OCI-LY1 (cell line): ENCODE measurements at regions not wholly inside any gene's neighbourhood (a gene's known extent, or its start where the extent isn't known, plus 50 kb on each side); places are given as distances from the start of the nearest gene placed in this dataset.

Source experiments
- H2AFZ ChIP-seq: fragments of 200-600 bp; sonication (generic), shearing (Covaris generic); 2 replicates; pipeline ENCODE4 v1.6.0; 2014; ENCODE audit warnings: antibody characterized with exemption, mild to moderate bottlenecking, low read length
- H3F3A ChIP-seq: fragments of 200-600 bp; sonication (generic), shearing (Covaris generic); 2 replicates; pipeline ENCODE4 v1.6.0; 2014; ENCODE audit warnings: mild to moderate bottlenecking, antibody characterized with exemption, low read length, moderate library complexity; ENCODE audit not compliant: insufficient read depth
- H3K27ac ChIP-seq: fragments of 200-600 bp; sonication (generic); 2 replicates; pipeline ENCODE4 v1.5.1; 2014; ENCODE audit warnings: low read length, mixed run types, mild to moderate bottlenecking, low read depth; ENCODE audit not compliant: poor library complexity, severe bottlenecking
- H3K27me3 ChIP-seq: fragments of 200-600 bp; sonication (generic); 2 replicates; pipeline ENCODE4 v1.6.0; 2014; ENCODE audit warnings: antibody characterized with exemption, mild to moderate bottlenecking, low read length, moderate library complexity; ENCODE audit not compliant: insufficient read depth
- H3K36me3 ChIP-seq: fragments of 200-600 bp; sonication (generic); 2 replicates; pipeline ENCODE4 v1.6.1; 2014; ENCODE audit warnings: mild to moderate bottlenecking, antibody characterized with exemption, low read length, moderate library complexity, mixed read lengths; ENCODE audit not compliant: insufficient read depth
- H3K4me1 ChIP-seq: fragments of 200-600 bp; sonication (generic); 2 replicates; pipeline ENCODE4 v1.5.1; 2014; ENCODE audit warnings: mild to moderate bottlenecking, low read length, moderate library complexity; ENCODE audit not compliant: insufficient read depth, severe bottlenecking
- H3K4me2 ChIP-seq: fragments of 200-600 bp; sonication (generic), shearing (Covaris generic); 2 replicates; pipeline ENCODE4 v1.6.1; 2014; ENCODE audit warnings: low read length
- H3K4me3 ChIP-seq: fragments of 200-600 bp; sonication (generic); 2 replicates; pipeline ENCODE4 v1.5.1; 2014; ENCODE audit warnings: low read length, low read depth, mild to moderate bottlenecking, mixed read lengths; ENCODE audit not compliant: poor library complexity, severe bottlenecking
- H3K79me2 ChIP-seq: fragments of 200-600 bp; shearing (Covaris generic); 2 replicates; pipeline ENCODE4 v1.6.1; 2016; ENCODE audit warnings: mixed run types, low read length, mixed read lengths; ENCODE audit not compliant: insufficient read depth
- H3K9ac ChIP-seq: fragments of 200-600 bp; sonication (generic), shearing (Covaris generic); 2 replicates; pipeline ENCODE4 v1.6.1; 2014; ENCODE audit warnings: mild to moderate bottlenecking, low read length, mixed read lengths
- H3K9me2 ChIP-seq: fragments of 200-600 bp; sonication (generic), shearing (Covaris generic); 2 replicates; pipeline ENCODE4 v1.6.1; 2014; ENCODE audit warnings: low read depth, mild to moderate bottlenecking, low read length, mixed read lengths
- H3K9me3 ChIP-seq: fragments of 200-600 bp; shearing (Covaris generic); 2 replicates; pipeline ENCODE4 v1.6.1; 2014; ENCODE audit warnings: low read length, mixed read lengths
- H4K20me1 ChIP-seq: fragments of 200-600 bp; sonication (generic), shearing (Covaris generic); 2 replicates; pipeline ENCODE4 v1.6.0; 2016; ENCODE audit warnings: mild to moderate bottlenecking, low read length; ENCODE audit not compliant: insufficient read depth
- EZH2 ChIP-seq: fragments of 200-600 bp; sonication (generic), shearing (Covaris generic); IDR thresholded peaks from 2 replicates; pipeline ENCODE4 v1.8.0; 2017; ENCODE audit warnings: borderline replicate concordance, mixed run types, mild to moderate bottlenecking, antibody characterized with exemption, low read length, moderate library complexity, mixed read lengths
- TF ChIP-seq, protein P1 (sequence below): fragments of 200-600 bp; sonication (generic), shearing (Covaris generic); IDR thresholded peaks from 2 replicates; pipeline ENCODE4 v1.5.1; 2017; ENCODE audit warnings: mild to moderate bottlenecking, antibody characterized with exemption, low read length, moderate library complexity, mixed read lengths

DNA sequence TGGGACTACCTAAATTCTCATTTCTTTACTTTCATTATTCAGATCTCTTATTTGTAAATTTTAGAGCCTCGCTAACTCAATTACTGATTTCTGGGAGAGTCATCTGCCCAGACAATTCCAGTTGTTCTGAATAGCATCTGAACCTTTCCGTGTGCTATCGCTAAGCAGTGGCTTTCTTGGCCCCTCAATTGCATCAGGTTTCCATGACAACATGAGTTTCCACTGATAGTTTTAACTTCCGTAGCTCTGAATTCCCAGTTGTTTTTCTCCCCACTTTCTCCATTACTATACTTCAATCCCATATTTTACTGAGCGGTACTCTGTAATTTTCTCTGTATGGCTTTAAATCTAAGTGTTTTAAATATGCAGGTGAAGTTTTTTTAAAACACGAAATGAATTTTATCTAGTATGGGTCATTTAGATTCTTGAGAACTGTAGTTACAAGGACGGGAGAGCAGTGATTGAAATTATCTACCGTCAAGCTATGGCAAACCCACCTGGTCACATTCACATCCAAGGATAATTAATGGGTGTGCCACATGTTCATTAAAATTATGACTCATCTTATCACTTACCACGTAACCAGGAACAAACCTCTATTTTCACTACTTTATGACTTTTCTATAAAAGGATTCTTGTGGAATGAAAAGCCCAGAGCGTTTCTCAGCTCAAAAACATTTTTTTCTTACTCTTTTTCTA, 223.5 kb upstream of the PCSK5 start:
- Histone ChIP-seq H3K79me2 (no peaks in the 10 kb centered on the region), H2AFZ (no peak overlapping the region), H3K9ac (no peak overlapping the region), H4K20me1 (no peaks in the 10 kb centered on the region), H3K9me2 (no peaks in the 10 kb centered on the region), H3K27me3 (0 out of 2 replicates have a peak, but pooled peaks cover 4% of the 10 kb centered on the region), H3K4me3 (no peak overlapping the region), H3F3A (no peaks in the 10 kb centered on the region), H3K4me1 (peaks cover 37% of the 10 kb centered on the region), H3K27ac (no peak overlapping the region), H3K9me3 (no peaks in the 10 kb centered on the region), H3K4me2 (no peak overlapping the region), H3K36me3 (no peaks in the 10 kb centered on the region; the same call in 1 of the 2 replicates)
- TF ChIP-seq, protein P1, sequence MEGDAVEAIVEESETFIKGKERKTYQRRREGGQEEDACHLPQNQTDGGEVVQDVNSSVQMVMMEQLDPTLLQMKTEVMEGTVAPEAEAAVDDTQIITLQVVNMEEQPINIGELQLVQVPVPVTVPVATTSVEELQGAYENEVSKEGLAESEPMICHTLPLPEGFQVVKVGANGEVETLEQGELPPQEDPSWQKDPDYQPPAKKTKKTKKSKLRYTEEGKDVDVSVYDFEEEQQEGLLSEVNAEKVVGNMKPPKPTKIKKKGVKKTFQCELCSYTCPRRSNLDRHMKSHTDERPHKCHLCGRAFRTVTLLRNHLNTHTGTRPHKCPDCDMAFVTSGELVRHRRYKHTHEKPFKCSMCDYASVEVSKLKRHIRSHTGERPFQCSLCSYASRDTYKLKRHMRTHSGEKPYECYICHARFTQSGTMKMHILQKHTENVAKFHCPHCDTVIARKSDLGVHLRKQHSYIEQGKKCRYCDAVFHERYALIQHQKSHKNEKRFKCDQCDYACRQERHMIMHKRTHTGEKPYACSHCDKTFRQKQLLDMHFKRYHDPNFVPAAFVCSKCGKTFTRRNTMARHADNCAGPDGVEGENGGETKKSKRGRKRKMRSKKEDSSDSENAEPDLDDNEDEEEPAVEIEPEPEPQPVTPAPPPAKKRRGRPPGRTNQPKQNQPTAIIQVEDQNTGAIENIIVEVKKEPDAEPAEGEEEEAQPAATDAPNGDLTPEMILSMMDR = no peak
- no peak for TF ChIP-seq EZH2

DNA sequence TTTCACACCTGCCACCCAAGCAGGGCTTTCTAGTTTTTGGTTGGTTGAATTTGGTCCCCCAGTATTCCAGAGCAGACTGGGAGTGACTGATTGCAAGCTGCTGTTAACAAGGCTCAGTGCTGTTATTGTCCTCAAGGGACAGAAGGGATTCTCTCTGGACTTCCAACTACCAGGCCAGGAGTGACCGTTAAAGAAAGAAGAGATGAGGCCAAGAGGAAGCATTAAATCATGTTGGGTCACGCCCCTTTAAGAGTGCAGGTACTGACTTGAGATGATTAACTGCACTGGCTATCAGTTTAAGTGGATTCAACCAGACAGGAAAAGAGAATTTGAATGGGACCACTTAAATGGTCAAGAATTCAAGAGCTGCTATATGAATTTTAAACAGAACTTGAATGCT, 220.8 kb upstream of the PCSK5 start:
- TF ChIP-seq, protein P1 = no peak
- TF ChIP-seq EZH2 = no peak
- Histone ChIP-seq H3K27me3 (0 out of 2 replicates have a peak, but pooled peaks cover 4% of the 10 kb centered on the region), H3K9me3 (no peaks in the 10 kb centered on the region), H3F3A (no peaks in the 10 kb centered on the region), H3K27ac (no peak overlapping the region), H3K4me2 (0 out of 2 replicates have a peak overlapping the region, but pooled peaks have one; percentile 9), H4K20me1 (no peaks in the 10 kb centered on the region), H3K4me3 (no peak overlapping the region), H3K79me2 (no peaks in the 10 kb centered on the region), H2AFZ (no peak overlapping the region), H3K36me3 (no peaks in the 10 kb centered on the region; the same call in 1 of the 2 replicates), H3K9ac (no peak overlapping the region), H3K9me2 (no peaks in the 10 kb centered on the region), H3K4me1 (peaks cover 31% of the 10 kb centered on the region)

DNA sequence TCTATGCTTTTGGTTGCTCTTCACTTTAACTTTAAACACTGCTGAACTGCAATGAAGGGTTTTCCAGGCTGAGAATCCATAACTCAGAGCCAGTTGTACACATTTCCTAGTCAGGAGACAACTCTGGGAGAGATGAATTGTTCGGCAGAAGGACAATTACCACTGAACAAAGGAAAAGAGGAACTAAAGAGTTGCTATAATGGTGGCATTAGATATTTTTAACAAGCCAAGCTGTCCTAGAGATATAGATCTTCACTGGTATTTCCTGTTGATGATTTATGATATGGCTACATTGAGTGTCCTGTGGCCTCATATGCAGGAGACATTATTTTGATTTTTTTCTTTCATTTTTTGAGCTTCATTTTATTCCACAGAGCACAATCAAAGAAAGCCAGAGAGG, 219.1 kb upstream of the PCSK5 start:
- no peaks in the 10 kb centered on the region for H3K27me3 ChIP-seq
- H4K20me1 ChIP-seq = no peaks in the 10 kb centered on the region
- H3K9ac ChIP-seq = no peak overlapping the region
- no peak overlapping the region for H3K4me3 ChIP-seq
- TF ChIP-seq, protein P1 = no peak
- no peaks in the 10 kb centered on the region for H3K9me2 ChIP-seq
- H3K9me3 ChIP-seq = no peaks in the 10 kb centered on the region
- peak overlapping the region; percentile 9; the same call in 1 of the 2 replicates for H2AFZ ChIP-seq
- H3K27ac ChIP-seq = no peak overlapping the region
- H3K4me1 ChIP-seq = peaks cover 31% of the 10 kb centered on the region
- no peaks in the 10 kb centered on the region for H3K79me2 ChIP-seq
- no peaks in the 10 kb centered on the region; the same call in 1 of the 2 replicates for H3K36me3 ChIP-seq
- no peaks in the 10 kb centered on the region for H3F3A ChIP-seq
- H3K4me2 ChIP-seq = peak overlapping the region; percentile 7; the same call in 1 of the 2 replicates
